PC-3 (cell line): ENCODE measurements at regions not wholly inside any gene's neighbourhood (a gene's known extent, or its start where the extent isn't known, plus 50 kb on each side); places are given as distances from the start of the nearest gene placed in this dataset.

Experiments used
- ATAC-seq: fragments of 200-7000 bp; cut with Tn5 transposase; 2 replicates; pipeline ENCODE4 v1.9.1; 2020; ENCODE audit warnings: mild to moderate bottlenecking, moderate library complexity
- BruUV-seq: library from RNA; stranded (reverse); fragments of 400-500 nt; replicated peaks from 2 replicates; lab custom pipeline; 2021; lab: Mats Ljungman, UMichigan
- CTCF ChIA-PET: fragments of 300-600 bp; sonication (Branson Sonifier 250); formaldehyde crosslinking; loops from one replicate; lab custom pipeline; 2022; ENCODE audit warnings: antibody characterized with exemption; lab: Charles Lee
- POLR2A ChIA-PET: fragments of 300-600 bp; sonication (Branson Sonifier 250); formaldehyde crosslinking; loops from one replicate; lab custom pipeline; 2022; ENCODE audit warnings: antibody characterized with exemption; ENCODE audit not compliant: unreplicated experiment; lab: Charles Lee
- DNase-seq: peaks from one replicate; pipeline ENCODE4 v3.0.0-alpha.2; 2015
- H2AFZ ChIP-seq: fragments of 300-600 bp; sonication (generic); 2 replicates; pipeline ENCODE4 v1.6.0; 2016; ENCODE audit warnings: antibody characterized with exemption, low read length
- H3F3A ChIP-seq: fragments of 300-600 bp; sonication (generic); one replicate; pipeline ENCODE4 v1.6.0; 2017; ENCODE audit warnings: antibody characterized with exemption, low read length, control low read depth, mild to moderate bottlenecking; ENCODE audit not compliant: unreplicated experiment
- H3K27ac ChIP-seq: fragments of 300-600 bp; sonication (generic); 2 replicates; pipeline ENCODE4 v1.5.1; 2016; ENCODE audit warnings: mild to moderate bottlenecking, low read length
- H3K27me3 ChIP-seq: fragments of 300-600 bp; sonication (generic); 2 replicates; pipeline ENCODE4 v1.6.1; 2016; ENCODE audit warnings: low read length, mixed read lengths
- H3K36me3 ChIP-seq: fragments of 300-600 bp; sonication (generic); 2 replicates; pipeline ENCODE4 v1.6.1; 2016; ENCODE audit warnings: low read depth, mixed run types, low read length, mixed read lengths
- H3K4me1 ChIP-seq: fragments of 300-600 bp; sonication (generic); 2 replicates; pipeline ENCODE4 v1.5.1; 2016; ENCODE audit warnings: low read length; ENCODE audit not compliant: insufficient read depth
- H3K4me2 ChIP-seq: fragments of 300-600 bp; sonication (generic); 2 replicates; pipeline ENCODE4 v1.6.0; 2016; ENCODE audit warnings: low read length
- H3K4me3 ChIP-seq: fragments of 300-600 bp; sonication (generic); 2 replicates; pipeline ENCODE4 v1.5.1; 2016; ENCODE audit warnings: mild to moderate bottlenecking, low read length, mixed read lengths
- H3K79me2 ChIP-seq: fragments of 300-600 bp; sonication (generic); 2 replicates; pipeline ENCODE4 v1.6.1; 2017; ENCODE audit warnings: low read length, mixed read lengths
- H3K9ac ChIP-seq: fragments of 300-600 bp; sonication (generic); 2 replicates; pipeline ENCODE4 v1.6.0; 2016; ENCODE audit warnings: mild to moderate bottlenecking, low read length
- H3K9me2 ChIP-seq: fragments of 300-600 bp; sonication (generic); replicated peaks from 2 replicates; pipeline ENCODE4 v1.6.1; 2016; ENCODE audit warnings: mixed run types, low read length, mixed read lengths
- H3K9me3 ChIP-seq: fragments of 300-600 bp; sonication (generic); 2 replicates; pipeline ENCODE4 v1.6.1; 2016; ENCODE audit warnings: low read length, mixed read lengths
- H4K20me1 ChIP-seq: fragments of 300-600 bp; sonication (generic); 2 replicates; pipeline ENCODE4 v1.6.1; 2016; ENCODE audit warnings: low read length, mixed read lengths
- CTCF ChIP-seq: fragments of 300-600 bp; sonication (generic); conservative IDR thresholded peaks from 2 replicates; pipeline ENCODE4 v1.5.1; 2017; ENCODE audit warnings: antibody characterized with exemption, low read depth, mild to moderate bottlenecking, low read length
- EZH2 ChIP-seq: fragments of 300-600 bp; sonication (generic); IDR thresholded peaks from one replicate; pipeline ENCODE4 v1.6.1; 2017; ENCODE audit warnings: antibody characterized with exemption, mild to moderate bottlenecking, low read length; ENCODE audit not compliant: unreplicated experiment
- EZH2phosphoT487 ChIP-seq: fragments of 300-600 bp; sonication (generic); IDR thresholded peaks from 2 replicates; pipeline ENCODE4 v1.6.1; 2018; ENCODE audit warnings: mild to moderate bottlenecking, antibody characterized with exemption, low read length, borderline replicate concordance
- intact Hi-C: fragments of 100-400 bp; cut with micrococcal nuclease; formaldehyde crosslinking; loops from 2 replicates; pipeline ENCODE4 v1.9.0; 2023

DNA sequence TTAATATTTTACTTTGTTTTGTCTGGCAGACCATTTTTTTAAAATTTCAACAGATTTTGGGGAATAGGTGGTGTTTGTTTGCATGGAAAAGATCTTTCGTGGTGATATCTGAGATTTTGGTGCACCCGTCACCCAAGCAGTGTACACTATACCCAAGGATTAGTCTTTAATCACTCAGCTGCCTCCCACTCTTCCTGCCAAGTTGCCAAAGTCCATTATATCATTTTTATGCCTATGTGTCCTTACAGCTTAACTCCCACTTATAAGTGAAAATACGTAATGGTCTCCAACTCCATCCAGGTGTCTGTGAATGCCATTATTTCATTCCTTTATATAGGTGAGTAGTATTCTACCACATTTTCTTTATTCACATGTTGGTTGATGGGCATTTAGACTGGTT, 281.7 kb upstream of the GK2 start:
- no peak for TF ChIP-seq CTCF
- no peak for ATAC-seq
- no peak overlapping the region for H3K27ac ChIP-seq

DNA sequence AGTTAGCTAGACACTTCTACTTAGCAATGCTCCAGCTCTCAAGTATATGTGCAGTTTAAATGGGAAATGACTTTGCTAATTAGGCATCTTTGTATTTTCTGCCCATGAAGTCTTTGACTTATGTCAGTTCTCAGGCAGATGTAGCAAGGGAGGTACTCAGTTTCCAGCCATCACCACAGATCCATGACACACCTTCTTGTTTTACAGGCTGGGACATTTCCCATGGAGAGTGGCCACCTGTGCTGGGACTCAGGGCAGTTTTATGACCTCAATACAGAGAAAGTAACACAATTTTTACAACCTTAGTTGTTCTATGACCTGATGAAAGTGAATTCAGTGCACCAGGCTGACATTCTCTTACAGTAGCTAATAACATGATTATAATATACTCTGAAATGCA, 280.7 kb upstream of the GK2 start:
- H4K20me1 ChIP-seq: no peaks in the 10 kb centered on the region
- no peaks in the 10 kb centered on the region for H3K9me3 ChIP-seq
- H3K79me2 ChIP-seq: no peaks in the 10 kb centered on the region
- POLR2A ChIA-PET: no interaction called here
- DNase-seq (no peak), ATAC-seq (no peak)
- H3K9ac ChIP-seq: no peak overlapping the region
- H3K4me1 ChIP-seq: no peaks in the 10 kb centered on the region
- no TSS peak for BruUV-seq
- CTCF ChIA-PET: no interaction called here
- no peak overlapping the region for H2AFZ ChIP-seq
- no peak overlapping the region for H3K27ac ChIP-seq
- H3F3A ChIP-seq: no peaks in the 10 kb centered on the region
- TF ChIP-seq CTCF (no peak), EZH2phosphoT487 (no peak), EZH2 (no peak)
- no peak overlapping the region for H3K4me2 ChIP-seq
- H3K9me2 ChIP-seq: no peaks in the 10 kb centered on the region
- H3K4me3 ChIP-seq: no peak overlapping the region
- no peaks in the 10 kb centered on the region for H3K27me3 ChIP-seq
- intact Hi-C loops: no loop called here
- H3K36me3 ChIP-seq: no peaks in the 10 kb centered on the region

More for the DNA sequence above, 281.7 kb upstream of the GK2 start:
- Histone ChIP-seq H3K27me3 (no peaks in the 10 kb centered on the region), H3K36me3 (no peaks in the 10 kb centered on the region), H3K9me2 (no peaks in the 10 kb centered on the region), H3K4me2 (no peak overlapping the region), H3K9ac (no peak overlapping the region), H3K4me1 (no peaks in the 10 kb centered on the region), H3F3A (no peaks in the 10 kb centered on the region), H4K20me1 (no peaks in the 10 kb centered on the region), H3K4me3 (no peak overlapping the region), H3K79me2 (no peaks in the 10 kb centered on the region), H2AFZ (no peak overlapping the region), H3K9me3 (no peaks in the 10 kb centered on the region)
- CTCF ChIA-PET: no interaction called here
- intact Hi-C loops: no loop called here
- BruUV-seq: no TSS peak
- no peak for DNase-seq
- POLR2A ChIA-PET: no interaction called here

GRCh38 chr4:79687006-79687405, 279.0 kb upstream of the GK2 start:
- Histone ChIP-seq H3K9me2 (no peaks in the 10 kb centered on the region), H3K27me3 (no peaks in the 10 kb centered on the region), H4K20me1 (no peaks in the 10 kb centered on the region), H3K36me3 (no peaks in the 10 kb centered on the region), H3K9me3 (no peaks in the 10 kb centered on the region), H3K9ac (no peak overlapping the region), H3F3A (no peaks in the 10 kb centered on the region), H3K4me1 (no peaks in the 10 kb centered on the region), H3K27ac (no peak overlapping the region), H2AFZ (no peak overlapping the region), H3K4me2 (no peak overlapping the region), H3K4me3 (no peak overlapping the region), H3K79me2 (no peaks in the 10 kb centered on the region)
- no peak for ATAC-seq
- no peak for DNase-seq
- no TSS peak for BruUV-seq
- ChIA-PET POLR2A (no interaction called here), CTCF (no interaction called here)
- intact Hi-C loops: no loop called here
- TF ChIP-seq EZH2phosphoT487 (no peak), EZH2 (no peak), CTCF (no peak)
